CD8-positive, alpha-beta memory T cell (primary cell): ENCODE measurements at regions not wholly inside any gene's neighbourhood (a gene's known extent, or its start where the extent isn't known, plus 50 kb on each side); places are given as distances from the start of the nearest gene placed in this dataset.

Experiments used
- CTCF ChIA-PET: fragments of 350-600 bp; sonication (Branson Sonifier 250); formaldehyde crosslinking; loops from one replicate; lab custom pipeline; 2021; ENCODE audit warnings: antibody characterized with exemption; lab: Charles Lee
- POLR2A ChIA-PET: fragments of 350-600 bp; sonication (Branson Sonifier 250); formaldehyde crosslinking; loops from one replicate; lab custom pipeline; 2021; ENCODE audit warnings: antibody characterized with exemption; lab: Charles Lee
- DNase-seq, 5 donors: peaks; one replicate each; pipeline versions ENCODE4 v3.0.0 to v3.0.0-alpha.2; 2020 to 2022; ENCODE audit warnings: mixed read lengths in 1 of 5
- H3K27ac ChIP-seq: one replicate; pipeline ENCODE4 v1.7.0; 2013; ENCODE audit warnings: low read depth, mild to moderate bottlenecking, low read length, moderate library complexity
- H3K27me3 ChIP-seq: 2 replicates; pipeline ENCODE4 v1.7.0; 2013; ENCODE audit warnings: low read length, mild to moderate bottlenecking; ENCODE audit not compliant: insufficient read depth, poor library complexity, severe bottlenecking
- H3K36me3 ChIP-seq: 2 replicates; pipeline ENCODE4 v1.7.0; 2013; ENCODE audit warnings: mild to moderate bottlenecking, low read length, moderate library complexity; ENCODE audit not compliant: insufficient read depth
- H3K4me1 ChIP-seq: 2 replicates; pipeline ENCODE4 v1.7.0; 2013; ENCODE audit warnings: mild to moderate bottlenecking, low read length, moderate library complexity; ENCODE audit not compliant: insufficient read depth
- H3K4me3 ChIP-seq: 2 replicates; pipeline ENCODE4 v1.7.0; 2013; ENCODE audit warnings: mild to moderate bottlenecking, low read length
- H3K9me3 ChIP-seq: 2 replicates; pipeline ENCODE4 v1.7.0; 2013; ENCODE audit warnings: mild to moderate bottlenecking, low read length
- H3K27ac Mint-ChIP-seq, 8 donors: one replicate each; pipeline ENCODE4 v1.8.0; 2020 to 2021; ENCODE audit warnings: mixed read lengths in 8 of 8, mild to moderate bottlenecking in 6 of 8, inconsistent platforms in 3 of 8, moderate library complexity in 3 of 8
- H3K27me3 Mint-ChIP-seq, 2 donors: one replicate each; pipeline ENCODE4 v1.8.0; 2020 to 2021; ENCODE audit warnings: mixed read lengths in 2 of 2, mild to moderate bottlenecking in 1 of 2, moderate library complexity in 1 of 2
- H3K36me3 Mint-ChIP-seq, 3 donors: one replicate each; pipeline ENCODE4 v1.8.0; 2020 to 2021; ENCODE audit warnings: mixed read lengths in 3 of 3, inconsistent platforms in 1 of 3, mild to moderate bottlenecking in 1 of 3
- H3K4me1 Mint-ChIP-seq, 3 donors: one replicate each; pipeline ENCODE4 v1.8.0; 2020 to 2021; ENCODE audit warnings: mixed read lengths in 3 of 3, inconsistent platforms in 1 of 3, mild to moderate bottlenecking in 1 of 3
- H3K4me3 Mint-ChIP-seq, 7 donors: one replicate each; pipeline ENCODE4 v1.8.0; 2020 to 2021; ENCODE audit warnings: mixed read lengths in 7 of 7, mild to moderate bottlenecking in 6 of 7, moderate library complexity in 4 of 7, inconsistent platforms in 2 of 7
- H3K9me3 Mint-ChIP-seq, 5 donors: one replicate each; pipeline ENCODE4 v1.8.0; 2020 to 2022; ENCODE audit warnings: mixed read lengths in 5 of 5, mild to moderate bottlenecking in 3 of 5, moderate library complexity in 2 of 5, inconsistent platforms in 1 of 5

DNA sequence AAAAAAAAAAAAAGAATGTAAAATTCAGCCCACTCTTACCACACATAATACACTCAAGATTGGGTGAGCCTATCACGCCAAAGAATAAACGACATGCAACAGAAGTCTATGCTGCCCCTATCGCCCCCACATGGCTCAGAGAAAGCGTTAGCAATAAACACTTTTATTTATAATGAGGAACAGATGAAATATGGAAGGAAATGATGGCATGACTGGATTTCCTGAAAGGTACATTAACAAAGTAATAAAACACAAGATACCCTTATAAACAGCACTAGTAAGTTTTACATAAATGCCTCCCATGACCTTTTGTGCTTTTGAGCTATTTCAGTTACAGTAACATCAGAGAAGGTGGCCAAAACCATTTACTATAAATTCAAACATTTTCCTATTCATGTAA is 71.4 kb upstream of the SCAF8 start:
- no peaks in the 10 kb centered on the region for H3K27me3 ChIP-seq
- no peak overlapping the region for H3K27ac Mint-ChIP-seq
- H3K4me1 ChIP-seq: no peaks in the 10 kb centered on the region
- CTCF ChIA-PET: no interaction called here
- H3K36me3 ChIP-seq: no peaks in the 10 kb centered on the region
- H3K4me3 ChIP-seq: no peak overlapping the region
- H3K36me3 Mint-ChIP-seq: peaks cover 0 to 1% (median 0%) of the 10 kb centered on the region in 3 donors
- H3K9me3 ChIP-seq: no peaks in the 10 kb centered on the region
- POLR2A ChIA-PET: no interaction called here
- H3K4me1 Mint-ChIP-seq: no peaks in the 10 kb centered on the region
- no peak overlapping the region for H3K4me3 Mint-ChIP-seq
- H3K27ac ChIP-seq: no peak overlapping the region
- H3K27me3 Mint-ChIP-seq: peaks cover 13 to 35% of the 10 kb centered on the region in 2 donors
- no peak for DNase-seq
- no peaks in the 10 kb centered on the region for H3K9me3 Mint-ChIP-seq

DNA sequence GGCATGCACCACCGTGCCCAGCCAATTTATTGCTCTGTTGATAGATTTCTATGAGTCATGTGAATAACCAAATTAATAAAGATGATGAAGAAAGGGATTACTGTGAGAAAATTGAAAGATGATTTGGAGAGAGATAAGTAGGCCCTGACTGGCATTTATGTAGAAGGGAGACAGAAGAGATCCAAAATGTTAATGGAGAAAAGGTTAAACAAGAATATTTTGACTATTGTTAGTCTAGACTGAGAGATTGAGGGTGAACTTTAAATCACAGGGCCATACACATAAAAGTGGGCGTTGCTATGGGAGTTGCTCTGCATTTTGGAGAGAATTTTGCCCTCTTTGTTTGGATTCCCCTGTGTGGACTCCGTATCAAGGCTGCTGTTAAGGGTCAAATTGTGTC is 68.9 kb upstream of the SCAF8 start:
- no peaks in the 10 kb centered on the region for H3K4me1 ChIP-seq
- Mint-ChIP-seq H3K4me1 (no peaks in the 10 kb centered on the region), H3K27me3 (peaks cover 10 to 27% of the 10 kb centered on the region in 2 donors), H3K27ac (no peak overlapping the region), H3K36me3 (peaks cover 0 to 1% (median 0%) of the 10 kb centered on the region in 3 donors), H3K4me3 (no peak overlapping the region), H3K9me3 (no peaks in the 10 kb centered on the region)
- H3K27me3 ChIP-seq: no peaks in the 10 kb centered on the region
- CTCF ChIA-PET: no interaction called here
- no peak overlapping the region for H3K4me3 ChIP-seq
- DNase-seq: no peak
- no peak overlapping the region for H3K27ac ChIP-seq
- H3K9me3 ChIP-seq: no peaks in the 10 kb centered on the region
- H3K36me3 ChIP-seq: no peaks in the 10 kb centered on the region
- POLR2A ChIA-PET: no interaction called here

DNA sequence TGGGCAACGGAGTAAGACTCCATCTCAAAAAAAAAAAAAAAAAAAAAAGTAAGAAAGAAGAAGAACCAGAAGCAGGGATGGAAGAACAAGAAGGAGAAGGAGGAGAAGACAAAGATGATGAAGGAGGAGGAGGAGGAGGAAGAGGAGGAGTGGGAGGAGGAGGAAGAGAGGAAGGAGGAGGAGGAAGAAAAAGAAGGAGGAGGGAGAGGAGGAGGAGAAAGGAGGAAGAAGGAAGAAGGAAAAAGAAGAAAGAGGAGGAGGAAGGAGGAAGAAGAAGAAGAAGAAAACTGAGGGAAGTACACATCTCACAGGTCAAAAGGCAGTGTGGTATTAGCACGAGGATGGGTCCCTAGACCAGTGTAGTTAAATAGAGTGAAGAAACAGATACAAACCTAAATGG is 65.1 kb upstream of the SCAF8 start:
- no peak overlapping the region for H3K4me3 Mint-ChIP-seq
- no peaks in the 10 kb centered on the region for H3K9me3 ChIP-seq
- ChIA-PET CTCF (no interaction called here), POLR2A (no interaction called here)
- H3K4me1 ChIP-seq: no peaks in the 10 kb centered on the region
- H3K27me3 ChIP-seq: no peaks in the 10 kb centered on the region
- H3K27ac Mint-ChIP-seq: no peak overlapping the region
- H3K36me3 Mint-ChIP-seq: peaks cover 0 to 1% (median 0%) of the 10 kb centered on the region in 3 donors
- H3K36me3 ChIP-seq: no peaks in the 10 kb centered on the region
- no peak overlapping the region for H3K27ac ChIP-seq
- H3K4me1 Mint-ChIP-seq: no peaks in the 10 kb centered on the region
- no peaks in the 10 kb centered on the region for H3K9me3 Mint-ChIP-seq
- no peak overlapping the region for H3K4me3 ChIP-seq
- peaks cover 4 to 12% of the 10 kb centered on the region in 2 donors for H3K27me3 Mint-ChIP-seq
- DNase-seq: no peak

DNA sequence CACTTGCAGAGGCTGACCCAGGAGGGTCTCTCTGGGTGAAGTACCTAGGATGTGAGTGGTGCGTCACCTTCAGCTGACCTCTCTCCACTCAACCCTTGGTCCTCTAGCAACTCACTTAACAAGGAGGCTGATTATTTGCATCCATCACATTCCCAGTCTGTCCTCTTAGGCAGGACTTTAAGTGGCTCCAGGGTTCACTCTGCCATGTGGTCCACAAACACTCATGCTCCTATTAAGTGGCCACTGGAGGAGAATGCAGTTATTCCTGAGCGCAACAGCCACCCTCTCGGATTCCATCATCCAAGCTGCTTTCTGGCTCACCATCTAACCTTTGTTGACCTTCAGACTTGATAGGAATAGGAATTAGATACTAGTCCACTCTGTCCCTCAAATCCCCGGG is 61.1 kb upstream of the SCAF8 start:
- Mint-ChIP-seq H3K27me3 (no peaks in the 10 kb centered on the region), H3K36me3 (no peaks in the 10 kb centered on the region), H3K4me3 (no peak overlapping the region), H3K9me3 (no peaks in the 10 kb centered on the region), H3K4me1 (no peaks in the 10 kb centered on the region), H3K27ac (no peak overlapping the region)
- no peak overlapping the region for H3K4me3 ChIP-seq
- no peaks in the 10 kb centered on the region for H3K27me3 ChIP-seq
- H3K36me3 ChIP-seq: no peaks in the 10 kb centered on the region
- ChIA-PET CTCF (no interaction called here), POLR2A (no interaction called here)
- H3K9me3 ChIP-seq: no peaks in the 10 kb centered on the region
- H3K27ac ChIP-seq: no peak overlapping the region
- DNase-seq: no peak
- no peaks in the 10 kb centered on the region for H3K4me1 ChIP-seq

DNA sequence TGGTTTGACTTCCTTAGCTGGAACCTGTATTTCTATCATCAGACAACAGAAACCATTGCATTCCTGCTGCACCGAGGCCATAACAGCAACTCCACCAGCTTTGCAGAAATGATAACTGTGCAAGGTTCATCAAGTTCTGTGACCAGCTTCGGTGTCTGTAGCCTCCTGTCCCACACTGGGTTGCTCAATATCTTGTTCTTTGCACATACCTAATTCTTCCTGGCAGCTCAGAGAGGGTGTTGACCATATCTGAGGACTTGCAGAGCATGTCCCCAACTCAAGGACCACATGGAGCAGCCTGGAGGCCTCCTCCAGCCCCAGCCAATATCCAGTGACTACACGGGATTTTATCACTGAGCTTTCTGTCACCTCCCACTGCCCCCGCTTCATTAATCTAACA is 59.3 kb upstream of the SCAF8 start:
- no peak overlapping the region for H3K4me3 ChIP-seq
- CTCF ChIA-PET: interaction anchor here (0.7 to 5.9 kb wide), 3 partner anchors 16 to 505 kb away, joined by 3 to 112 read pairs (median 4); no protein-coding TSS in a partner anchor

DNA sequence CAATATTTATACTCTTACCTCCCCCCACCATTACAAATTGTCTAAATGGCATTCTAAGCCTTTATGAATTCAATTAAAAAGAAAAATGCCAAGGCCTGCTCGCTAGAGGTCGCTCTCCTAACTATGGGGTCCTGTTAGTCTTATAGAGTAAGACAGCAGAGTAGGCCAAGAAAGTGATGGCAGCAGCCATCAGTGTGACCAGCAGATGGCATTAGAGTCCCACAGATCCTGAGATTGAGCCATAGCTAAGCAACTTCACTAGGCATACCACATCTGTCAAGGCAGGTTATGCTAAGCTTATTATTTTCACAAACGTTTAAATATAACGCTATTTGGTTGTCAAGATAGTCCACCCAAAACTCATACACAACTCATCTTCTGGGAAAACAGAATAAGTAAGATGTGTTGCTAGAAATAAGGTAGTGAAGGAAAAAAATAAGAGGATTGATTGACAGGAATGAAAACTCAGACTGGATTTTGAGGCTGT is 57.6 kb upstream of the SCAF8 start:
- ChIA-PET POLR2A (no interaction called here), CTCF (interaction anchor here (0.5 to 5.9 kb wide), 25 partner anchors 9 to 641 kb away, joined by 3 to 112 read pairs (median 4); no protein-coding TSS in a partner anchor)
- Mint-ChIP-seq H3K27ac (no peak overlapping the region), H3K36me3 (no peaks in the 10 kb centered on the region), H3K4me1 (no peaks in the 10 kb centered on the region), H3K4me3 (no peak overlapping the region), H3K9me3 (no peaks in the 10 kb centered on the region), H3K27me3 (no peaks in the 10 kb centered on the region)
- H3K27me3 ChIP-seq: no peaks in the 10 kb centered on the region
- no peak overlapping the region for H3K27ac ChIP-seq
- H3K9me3 ChIP-seq: no peaks in the 10 kb centered on the region
- DNase-seq: peak; percentile 70 to 88 (median 81)
- no peaks in the 10 kb centered on the region for H3K36me3 ChIP-seq
- H3K4me3 ChIP-seq: no peak overlapping the region
- H3K4me1 ChIP-seq: no peaks in the 10 kb centered on the region

More for the DNA sequence above, 59.3 kb upstream of the SCAF8 start:
- H3K4me1 Mint-ChIP-seq: no peaks in the 10 kb centered on the region
- no peak overlapping the region for H3K4me3 Mint-ChIP-seq
- H3K36me3 Mint-ChIP-seq: no peaks in the 10 kb centered on the region
- H3K27me3 ChIP-seq: no peaks in the 10 kb centered on the region
- no peak overlapping the region for H3K27ac ChIP-seq
- no peaks in the 10 kb centered on the region for H3K9me3 ChIP-seq
- DNase-seq: no peak
- no peaks in the 10 kb centered on the region for H3K27me3 Mint-ChIP-seq
- no peaks in the 10 kb centered on the region for H3K4me1 ChIP-seq
- H3K27ac Mint-ChIP-seq: no peak overlapping the region
- POLR2A ChIA-PET: no interaction called here
- H3K9me3 Mint-ChIP-seq: no peaks in the 10 kb centered on the region
- H3K36me3 ChIP-seq: no peaks in the 10 kb centered on the region

DNA sequence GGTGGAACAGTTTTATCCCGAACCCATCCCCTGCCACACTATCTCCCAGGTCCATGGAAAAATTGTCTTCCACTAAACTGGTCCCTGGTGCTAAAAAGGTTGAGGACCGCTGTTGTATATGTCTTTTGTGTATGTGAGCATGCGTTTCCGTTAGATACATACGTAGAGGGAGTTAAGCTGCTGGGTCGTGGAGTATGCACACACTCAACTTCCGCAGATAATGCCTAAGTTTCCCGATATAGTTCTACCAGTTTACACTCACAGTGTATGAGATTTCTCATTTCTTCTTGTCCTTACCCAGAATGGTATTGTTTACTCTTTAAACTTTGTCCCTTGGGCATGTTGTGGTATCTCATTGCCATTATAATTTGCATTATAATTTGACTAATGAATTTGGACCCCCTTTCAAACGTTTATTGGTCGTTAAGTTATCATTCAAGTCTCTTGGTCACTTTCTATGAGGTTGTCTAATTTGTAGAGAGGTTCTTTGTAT is 50.5 kb upstream of the SCAF8 start:
- POLR2A ChIA-PET: no interaction called here

More for the DNA sequence above, 50.5 kb upstream of the SCAF8 start:
- H3K36me3 Mint-ChIP-seq: no peaks in the 10 kb centered on the region
- no peaks in the 10 kb centered on the region for H3K36me3 ChIP-seq
- no peaks in the 10 kb centered on the region for H3K9me3 Mint-ChIP-seq
- no peak overlapping the region for H3K27ac ChIP-seq
- H3K4me3 Mint-ChIP-seq: no peak overlapping the region
- CTCF ChIA-PET: no interaction called here
- no peak for DNase-seq
- H3K27ac Mint-ChIP-seq: no peak overlapping the region
- no peaks in the 10 kb centered on the region for H3K27me3 ChIP-seq
- H3K4me1 Mint-ChIP-seq: peaks cover 9 to 11% (median 10%) of the 10 kb centered on the region in 3 donors
- no peaks in the 10 kb centered on the region for H3K9me3 ChIP-seq
- no peaks in the 10 kb centered on the region for H3K4me1 ChIP-seq
- no peaks in the 10 kb centered on the region for H3K27me3 Mint-ChIP-seq
- H3K4me3 ChIP-seq: no peak overlapping the region
